Activated CD4-positive, alpha-beta memory T cell treated with anti-CD3 and anti-CD28 coated beads for 36 hours (primary cell): ENCODE measurements at regions not wholly inside any gene's neighbourhood (a gene's known extent, or its start where the extent isn't known, plus 50 kb on each side); places are given as distances from the start of the nearest gene placed in this dataset.
"Not testable (repeated sequence)": the region's sequence is repeated elsewhere in the genome, so short reads cannot be mapped to it uniquely, and the experiment has no call there.

ENCODE experiments used
- CTCF ChIA-PET: fragments of 350-600 bp; sonication (Branson Sonifier 250); formaldehyde crosslinking; loops from one replicate; lab custom pipeline; 2021; ENCODE audit warnings: antibody characterized with exemption, inconsistent platforms; lab: Charles Lee
- POLR2A ChIA-PET: fragments of 350-600 bp; sonication (Branson Sonifier 250); formaldehyde crosslinking; loops from one replicate; lab custom pipeline; 2021; ENCODE audit warnings: antibody characterized with exemption; lab: Charles Lee
- DNase-seq: peaks from one replicate; pipeline ENCODE4 v3.0.0-alpha.2; 2020
- H3K27ac Mint-ChIP-seq: one replicate; pipeline ENCODE4 v1.8.0; 2021; ENCODE audit warnings: mixed read lengths
- H3K27me3 Mint-ChIP-seq: one replicate; pipeline ENCODE4 v1.8.0; 2021; ENCODE audit warnings: mixed read lengths
- H3K36me3 Mint-ChIP-seq: one replicate; pipeline ENCODE4 v1.8.0; 2021; ENCODE audit warnings: mixed read lengths
- H3K4me1 Mint-ChIP-seq: one replicate; pipeline ENCODE4 v1.8.0; 2021; ENCODE audit warnings: low read depth, mixed read lengths
- H3K4me3 Mint-ChIP-seq: one replicate; pipeline ENCODE4 v1.8.0; 2021; ENCODE audit warnings: mild to moderate bottlenecking, mixed read lengths
- H3K9me3 Mint-ChIP-seq: one replicate; pipeline ENCODE4 v1.8.0; 2021; ENCODE audit warnings: mixed read lengths
- intact Hi-C: fragments of 100-400 bp; cut with micrococcal nuclease; formaldehyde crosslinking; loops from one replicate; pipeline ENCODE4 v1.15.1; 2023

GRCh38 chr4:38523054-38523453 lies 140.9 kb upstream of the KLF3 start:
- ChIA-PET CTCF (interaction anchor here (0.8 to 2.8 kb wide), 2 partner anchors 148 to 213 kb away, joined by 3 to 11 read pairs; no protein-coding TSS in a partner anchor), POLR2A (interaction anchor here (0.7 kb wide), 1 partner anchor 277 kb away, joined by 3 read pairs; no protein-coding TSS in a partner anchor)
- Mint-ChIP-seq H3K36me3 (peaks cover 10% of the 10 kb centered on the region), H3K9me3 (no peaks in the 10 kb centered on the region), H3K27me3 (peaks cover 20% of the 10 kb centered on the region), H3K4me3 (no peak overlapping the region), H3K27ac (no peak overlapping the region), H3K4me1 (peaks cover 30% of the 10 kb centered on the region)
- DNase-seq = no peak
- intact Hi-C loops = loop anchor here (2.0 to 10.0 kb wide), 7 partner anchors 14 to 832 kb away; partner anchors contain the start of genes TBC1D1 and TMEM156

- H3K36me3 Mint-ChIP-seq = peaks cover 10% of the 10 kb centered on the region
- ChIA-PET POLR2A (interaction anchor here (0.6 to 1.3 kb wide), 9 partner anchors 20 to 433 kb away, joined by 3 to 8 read pairs (median 4); no protein-coding TSS in a partner anchor), CTCF (interaction anchor here (0.7 to 2.8 kb wide), 6 partner anchors 59 to 449 kb away, joined by 3 to 11 read pairs (median 4); no protein-coding TSS in a partner anchor)
- peak overlapping the region; percentile 68 for H3K27ac Mint-ChIP-seq
- H3K9me3 Mint-ChIP-seq = no peaks in the 10 kb centered on the region
- H3K4me3 Mint-ChIP-seq = peak overlapping the region; percentile 54
- intact Hi-C loops = loop anchor here (1.0 to 10.0 kb wide), 16 partner anchors 15 to 831 kb away; partner anchors contain the start of genes TBC1D1 and TMEM156
- peaks cover 30% of the 10 kb centered on the region for H3K4me1 Mint-ChIP-seq
- peak; percentile 87 for DNase-seq
- peaks cover 20% of the 10 kb centered on the region for H3K27me3 Mint-ChIP-seq
These were observed 140.2 kb upstream of the KLF3 start for GRCh38 chr4:38523524-38524448.

GRCh38 chr4:38526412-38526811 lies 137.6 kb upstream of the KLF3 start:
- H3K27me3 Mint-ChIP-seq = peaks cover 18% of the 10 kb centered on the region
- intact Hi-C loops = loop anchor here (10.0 kb wide), 5 partner anchors 362 to 828 kb away; partner anchors contain the start of genes TBC1D1 and TMEM156
- ChIA-PET POLR2A (interaction anchor here (0.6 kb wide), 1 partner anchor 77 kb away, joined by 3 read pairs; no protein-coding TSS in a partner anchor), CTCF (interaction anchor here (0.7 kb wide), 1 partner anchor 36 kb away, joined by 4 read pairs; no protein-coding TSS in a partner anchor)
- no peak overlapping the region for H3K4me3 Mint-ChIP-seq
- H3K9me3 Mint-ChIP-seq = no peaks in the 10 kb centered on the region
- H3K27ac Mint-ChIP-seq = no peak overlapping the region
- H3K36me3 Mint-ChIP-seq = peaks cover 3% of the 10 kb centered on the region
- peaks cover 51% of the 10 kb centered on the region for H3K4me1 Mint-ChIP-seq
- DNase-seq = no peak

GRCh38 chr4:38529189-38530115 lies 134.5 kb upstream of the KLF3 start:
- DNase-seq = peak; percentile 88
- peak overlapping the region; percentile 15 for H3K4me3 Mint-ChIP-seq
- POLR2A ChIA-PET = interaction anchor here (0.6 to 0.9 kb wide), 4 partner anchors 8 to 223 kb away, joined by 3 to 4 read pairs (median 3); no protein-coding TSS in a partner anchor
- peaks cover 42% of the 10 kb centered on the region for H3K4me1 Mint-ChIP-seq
- H3K36me3 Mint-ChIP-seq = peaks cover 3% of the 10 kb centered on the region
- peaks cover 11% of the 10 kb centered on the region for H3K27me3 Mint-ChIP-seq
- peak overlapping the region; percentile 85 for H3K27ac Mint-ChIP-seq
- CTCF ChIA-PET = interaction anchor here (0.6 to 1.9 kb wide), 7 partner anchors 126 to 350 kb away, joined by 3 to 6 read pairs (median 3); no protein-coding TSS in a partner anchor
- no peaks in the 10 kb centered on the region for H3K9me3 Mint-ChIP-seq
- intact Hi-C loops = loop anchor here (1.0 to 10.0 kb wide), 6 partner anchors 31 to 825 kb away; partner anchors contain the start of genes TBC1D1 and TMEM156

- POLR2A ChIA-PET = no interaction called here
These were observed 133.5 kb upstream of the KLF3 start for GRCh38 chr4:38530486-38530885.

GRCh38 chr4:38531141-38531727 lies 132.8 kb upstream of the KLF3 start:
- Mint-ChIP-seq H3K4me3 (no peak overlapping the region), H3K36me3 (peaks cover 3% of the 10 kb centered on the region), H3K9me3 (no peaks in the 10 kb centered on the region), H3K4me1 (peaks cover 32% of the 10 kb centered on the region), H3K27ac (no peak overlapping the region), H3K27me3 (peaks cover 8% of the 10 kb centered on the region)
- POLR2A ChIA-PET = no interaction called here
- no peak for DNase-seq
- CTCF ChIA-PET = no interaction called here
- intact Hi-C loops = no loop called here

More at GRCh38 chr4:38530486-38530885, 133.5 kb upstream of the KLF3 start:
- peaks cover 3% of the 10 kb centered on the region for H3K36me3 Mint-ChIP-seq
- H3K4me1 Mint-ChIP-seq = peaks cover 32% of the 10 kb centered on the region
- no peak overlapping the region for H3K4me3 Mint-ChIP-seq
- CTCF ChIA-PET = no interaction called here
- DNase-seq = no peak
- H3K27me3 Mint-ChIP-seq = peaks cover 11% of the 10 kb centered on the region
- intact Hi-C loops = loop anchor here (1.0 kb wide), 1 partner anchor 30 kb away; no protein-coding TSS in a partner anchor
- H3K27ac Mint-ChIP-seq = no peak overlapping the region
- H3K9me3 Mint-ChIP-seq = no peaks in the 10 kb centered on the region

GRCh38 chr4:38532908-38533499 lies 131.0 kb upstream of the KLF3 start:
- Mint-ChIP-seq H3K27ac (no peak overlapping the region), H3K36me3 (no peaks in the 10 kb centered on the region), H3K27me3 (peaks cover 7% of the 10 kb centered on the region), H3K4me3 (no peak overlapping the region), H3K9me3 (no peaks in the 10 kb centered on the region), H3K4me1 (peaks cover 29% of the 10 kb centered on the region)
- ChIA-PET CTCF (no interaction called here), POLR2A (no interaction called here)
- DNase-seq = no peak
- intact Hi-C loops = no loop called here

GRCh38 chr4:38534344-38535045 lies 129.5 kb upstream of the KLF3 start:
- POLR2A ChIA-PET = no interaction called here
- intact Hi-C loops = no loop called here
- CTCF ChIA-PET = interaction anchor here (0.9 kb wide), 1 partner anchor 355 kb away, joined by 3 read pairs; no protein-coding TSS in a partner anchor

GRCh38 chr4:38535071-38535470 lies 128.9 kb upstream of the KLF3 start:
- H3K4me3 Mint-ChIP-seq, POLR2A ChIA-PET, H3K27ac Mint-ChIP-seq, H3K36me3 Mint-ChIP-seq, H3K27me3 Mint-ChIP-seq, intact Hi-C loops, DNase-seq, H3K9me3 Mint-ChIP-seq: not testable (repeated sequence)
- CTCF ChIA-PET = interaction anchor here (0.9 kb wide), 1 partner anchor 355 kb away, joined by 3 read pairs; no protein-coding TSS in a partner anchor
- peaks cover 18% of the 10 kb centered on the region for H3K4me1 Mint-ChIP-seq

More at GRCh38 chr4:38534344-38535045, 129.5 kb upstream of the KLF3 start:
- H3K4me1 Mint-ChIP-seq = peaks cover 23% of the 10 kb centered on the region
- no peak for DNase-seq
- no peak overlapping the region for H3K27ac Mint-ChIP-seq
- no peaks in the 10 kb centered on the region for H3K36me3 Mint-ChIP-seq
- H3K27me3 Mint-ChIP-seq = peaks cover 8% of the 10 kb centered on the region
- no peak overlapping the region for H3K4me3 Mint-ChIP-seq
- H3K9me3 Mint-ChIP-seq = no peaks in the 10 kb centered on the region

- DNase-seq = no peak
- CTCF ChIA-PET = no interaction called here
- no peak overlapping the region for H3K27ac Mint-ChIP-seq
- no peak overlapping the region for H3K4me3 Mint-ChIP-seq
- H3K9me3 Mint-ChIP-seq = no peaks in the 10 kb centered on the region
- peaks cover 10% of the 10 kb centered on the region for H3K27me3 Mint-ChIP-seq
- POLR2A ChIA-PET = no interaction called here
- intact Hi-C loops = no loop called here
- H3K36me3 Mint-ChIP-seq = no peaks in the 10 kb centered on the region
- H3K4me1 Mint-ChIP-seq = peaks cover 16% of the 10 kb centered on the region
These were observed 128.3 kb upstream of the KLF3 start for GRCh38 chr4:38535717-38536116.
